Liver (tissue), 8 donors: ENCODE measurements at regions not wholly inside any gene's neighbourhood (a gene's known extent, or its start where the extent isn't known, plus 50 kb on each side); places are given as distances from the start of the nearest gene placed in this dataset.

ENCODE experiments used
- DNase-seq: peaks from one replicate; pipeline ENCODE4 v3.0.0-alpha.2; 2017; ENCODE audit warnings: low spot score
- H3K27ac ChIP-seq, 2 donors: one replicate each; pipeline ENCODE4 v1.7.0; 2013; ENCODE audit warnings: inconsistent platforms in 2 of 2, low read length in 2 of 2, control low read depth in 1 of 2, low read depth in 1 of 2, mild to moderate bottlenecking in 1 of 2
- H3K27me3 ChIP-seq, 4 donors: one replicate each; pipeline versions ENCODE4 v1.6.1 to v1.7.0; 2013; ENCODE audit warnings: low read length in 3 of 4, inconsistent platforms in 1 of 4, mild to moderate bottlenecking in 1 of 4, moderate library complexity in 1 of 4; ENCODE audit not compliant: control insufficient read depth in 4 of 4, insufficient read depth in 4 of 4
- H3K36me3 ChIP-seq, 4 donors: one replicate each; pipeline versions ENCODE4 v1.6.1 to v1.7.0; 2013; ENCODE audit warnings: low read length in 3 of 4, mild to moderate bottlenecking in 3 of 4, low read depth in 1 of 4, moderate library complexity in 1 of 4; ENCODE audit not compliant: control insufficient read depth in 4 of 4, insufficient read depth in 3 of 4
- H3K4me1 ChIP-seq, 4 donors: one replicate each; pipeline versions ENCODE4 v1.6.1 to v1.7.0; 2013; ENCODE audit warnings: low read length in 3 of 4, mild to moderate bottlenecking in 3 of 4, moderate library complexity in 1 of 4; ENCODE audit not compliant: control insufficient read depth in 4 of 4, insufficient read depth in 4 of 4
- H3K4me3 ChIP-seq, 3 donors: one replicate each; pipeline versions ENCODE4 v1.6.1 to v1.7.0; 2013; ENCODE audit warnings: low read length in 3 of 3, control low read depth in 1 of 3, low read depth in 1 of 3, mild to moderate bottlenecking in 1 of 3
- H3K9ac ChIP-seq, 2 donors: one replicate each; pipeline ENCODE4 v1.7.0; 2013; ENCODE audit warnings: low read length in 2 of 2, mild to moderate bottlenecking in 2 of 2, moderate library complexity in 2 of 2, control low read depth in 1 of 2, low read depth in 1 of 2
- H3K9me3 ChIP-seq, 4 donors: one replicate each; pipeline versions ENCODE4 v1.6.1 to v1.7.0; 2013; ENCODE audit warnings: low read length in 3 of 4; ENCODE audit not compliant: control insufficient read depth in 4 of 4
- EGR1 ChIP-seq, 2 donors: IDR thresholded peaks; 2 replicates each; pipeline ENCODE4 v1.6.1; 2016 to 2018; ENCODE audit warnings: antibody characterized with exemption in 2 of 2, low read depth in 2 of 2
- FOXA1 ChIP-seq: IDR thresholded peaks from 2 replicates; pipeline ENCODE4 v1.6.1; 2016; ENCODE audit warnings: antibody characterized with exemption
- FOXA2 ChIP-seq: IDR thresholded peaks from 2 replicates; pipeline ENCODE4 v1.6.1; 2016; ENCODE audit warnings: antibody characterized with exemption
- GABPA ChIP-seq, 2 donors: IDR thresholded peaks in 1 of 2; conservative IDR thresholded peaks in 1 of 2; 2 replicates each; pipeline ENCODE4 v1.6.1; 2016; ENCODE audit warnings: antibody characterized with exemption in 2 of 2, mild to moderate bottlenecking in 1 of 2, moderate library complexity in 1 of 2
- HNF4G ChIP-seq: IDR thresholded peaks from 2 replicates; pipeline ENCODE4 v1.6.1; 2016; ENCODE audit warnings: antibody characterized with exemption
- JUND ChIP-seq, 2 donors: IDR thresholded peaks; 2 replicates each; pipeline ENCODE4 v1.6.1; 2016; ENCODE audit warnings: antibody characterized with exemption in 2 of 2
- NR2F2 ChIP-seq: IDR thresholded peaks from 2 replicates; pipeline ENCODE4 v1.6.1; 2016; ENCODE audit warnings: antibody characterized with exemption
- RAD21 ChIP-seq, 2 donors: IDR thresholded peaks; 2 replicates each; pipeline ENCODE4 v1.6.1; 2016; ENCODE audit warnings: antibody characterized with exemption in 2 of 2, mild to moderate bottlenecking in 2 of 2
- RXRA ChIP-seq, 2 donors: IDR thresholded peaks; 2 replicates each; pipeline ENCODE4 v1.6.1; 2017 to 2018; ENCODE audit warnings: antibody characterized with exemption in 2 of 2, mild to moderate bottlenecking in 1 of 2
- SP1 ChIP-seq: IDR thresholded peaks from 2 replicates; pipeline ENCODE4 v1.6.1; 2018; ENCODE audit warnings: antibody characterized with exemption, mild to moderate bottlenecking
- TAF1 ChIP-seq: conservative IDR thresholded peaks from 2 replicates; pipeline ENCODE4 v1.6.1; 2016; ENCODE audit warnings: antibody characterized with exemption, mild to moderate bottlenecking
- YY1 ChIP-seq: IDR thresholded peaks from 2 replicates; pipeline ENCODE4 v1.6.1; 2016; ENCODE audit warnings: antibody characterized with exemption, mild to moderate bottlenecking
- WGBS: extraction: QIAGEN DNeasy Blood & Tissue Kit; methylation state at CpG from one replicate; pipeline ENCODE4 v1.1.7; 2013; 5-methylcytosine and 5-hydroxymethylcytosine counted together
- TF ChIP-seq, protein P1 (sequence below): IDR thresholded peaks from 2 replicates; pipeline ENCODE4 v1.6.1; 2016; ENCODE audit warnings: antibody characterized with exemption
- TF ChIP-seq, protein P2 (sequence below): fragments of 150-350 bp; IDR thresholded peaks from 2 replicates; pipeline ENCODE4 v1.5.1; 2017; ENCODE audit warnings: improper control_type of control experiment, low read depth, low read length; ENCODE audit not compliant: missing input control
- TF ChIP-seq, protein P3 (sequence below): IDR thresholded peaks from 2 replicates; pipeline ENCODE4 v1.6.1; 2016; ENCODE audit warnings: antibody characterized with exemption, mild to moderate bottlenecking
- TF ChIP-seq, protein P4 (sequence below): IDR thresholded peaks from 2 replicates; pipeline ENCODE4 v1.6.1; 2016; ENCODE audit warnings: antibody characterized with exemption
- TF ChIP-seq, protein P5 (sequence below): IDR thresholded peaks from 2 replicates; pipeline ENCODE4 v1.6.1; 2016; ENCODE audit warnings: antibody characterized with exemption
- donor health status: healthy.
- donor health status: healthy.
- donor health status: healthy.
- donor health status: healthy.
- donor health status: healthy.

DNA sequence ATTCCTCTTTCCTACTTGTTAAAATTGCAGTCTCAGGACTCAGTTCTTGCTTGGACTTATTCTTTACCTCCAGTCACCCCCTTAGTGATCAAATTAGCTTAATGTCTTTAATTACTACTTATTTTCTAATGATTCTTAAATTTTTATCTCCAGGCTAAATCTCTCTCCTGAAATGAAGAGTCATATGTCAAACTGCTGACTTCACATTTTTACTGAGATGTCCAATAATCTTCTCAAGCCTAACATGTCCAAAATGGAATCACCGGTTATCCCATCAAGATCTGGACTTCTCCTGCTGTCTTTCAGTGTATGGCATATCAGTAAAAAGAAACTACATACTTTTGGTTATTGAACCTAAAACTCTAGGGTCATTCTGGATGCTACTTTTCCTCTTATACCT, 332.3 kb upstream of the HTR2C start:
- TF ChIP-seq, protein P1, sequence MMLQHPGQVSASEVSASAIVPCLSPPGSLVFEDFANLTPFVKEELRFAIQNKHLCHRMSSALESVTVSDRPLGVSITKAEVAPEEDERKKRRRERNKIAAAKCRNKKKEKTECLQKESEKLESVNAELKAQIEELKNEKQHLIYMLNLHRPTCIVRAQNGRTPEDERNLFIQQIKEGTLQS, result no peak
- TF ChIP-seq YY1 (no peak), EGR1 (IDR thresholded peaks at IDR 0.05; ENCODE audit: low read depth in 2 of 2) (no peak), FOXA1 (no peak), TAF1 (no peak), NR2F2 (no peak), RXRA (IDR thresholded peaks at IDR 0.05) (no peak), JUND (IDR thresholded peaks at IDR 0.05) (no peak), HNF4G (no peak), FOXA2 (no peak)
- TF ChIP-seq, protein P2, sequence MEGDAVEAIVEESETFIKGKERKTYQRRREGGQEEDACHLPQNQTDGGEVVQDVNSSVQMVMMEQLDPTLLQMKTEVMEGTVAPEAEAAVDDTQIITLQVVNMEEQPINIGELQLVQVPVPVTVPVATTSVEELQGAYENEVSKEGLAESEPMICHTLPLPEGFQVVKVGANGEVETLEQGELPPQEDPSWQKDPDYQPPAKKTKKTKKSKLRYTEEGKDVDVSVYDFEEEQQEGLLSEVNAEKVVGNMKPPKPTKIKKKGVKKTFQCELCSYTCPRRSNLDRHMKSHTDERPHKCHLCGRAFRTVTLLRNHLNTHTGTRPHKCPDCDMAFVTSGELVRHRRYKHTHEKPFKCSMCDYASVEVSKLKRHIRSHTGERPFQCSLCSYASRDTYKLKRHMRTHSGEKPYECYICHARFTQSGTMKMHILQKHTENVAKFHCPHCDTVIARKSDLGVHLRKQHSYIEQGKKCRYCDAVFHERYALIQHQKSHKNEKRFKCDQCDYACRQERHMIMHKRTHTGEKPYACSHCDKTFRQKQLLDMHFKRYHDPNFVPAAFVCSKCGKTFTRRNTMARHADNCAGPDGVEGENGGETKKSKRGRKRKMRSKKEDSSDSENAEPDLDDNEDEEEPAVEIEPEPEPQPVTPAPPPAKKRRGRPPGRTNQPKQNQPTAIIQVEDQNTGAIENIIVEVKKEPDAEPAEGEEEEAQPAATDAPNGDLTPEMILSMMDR, result no peak
- TF ChIP-seq, protein P3, sequence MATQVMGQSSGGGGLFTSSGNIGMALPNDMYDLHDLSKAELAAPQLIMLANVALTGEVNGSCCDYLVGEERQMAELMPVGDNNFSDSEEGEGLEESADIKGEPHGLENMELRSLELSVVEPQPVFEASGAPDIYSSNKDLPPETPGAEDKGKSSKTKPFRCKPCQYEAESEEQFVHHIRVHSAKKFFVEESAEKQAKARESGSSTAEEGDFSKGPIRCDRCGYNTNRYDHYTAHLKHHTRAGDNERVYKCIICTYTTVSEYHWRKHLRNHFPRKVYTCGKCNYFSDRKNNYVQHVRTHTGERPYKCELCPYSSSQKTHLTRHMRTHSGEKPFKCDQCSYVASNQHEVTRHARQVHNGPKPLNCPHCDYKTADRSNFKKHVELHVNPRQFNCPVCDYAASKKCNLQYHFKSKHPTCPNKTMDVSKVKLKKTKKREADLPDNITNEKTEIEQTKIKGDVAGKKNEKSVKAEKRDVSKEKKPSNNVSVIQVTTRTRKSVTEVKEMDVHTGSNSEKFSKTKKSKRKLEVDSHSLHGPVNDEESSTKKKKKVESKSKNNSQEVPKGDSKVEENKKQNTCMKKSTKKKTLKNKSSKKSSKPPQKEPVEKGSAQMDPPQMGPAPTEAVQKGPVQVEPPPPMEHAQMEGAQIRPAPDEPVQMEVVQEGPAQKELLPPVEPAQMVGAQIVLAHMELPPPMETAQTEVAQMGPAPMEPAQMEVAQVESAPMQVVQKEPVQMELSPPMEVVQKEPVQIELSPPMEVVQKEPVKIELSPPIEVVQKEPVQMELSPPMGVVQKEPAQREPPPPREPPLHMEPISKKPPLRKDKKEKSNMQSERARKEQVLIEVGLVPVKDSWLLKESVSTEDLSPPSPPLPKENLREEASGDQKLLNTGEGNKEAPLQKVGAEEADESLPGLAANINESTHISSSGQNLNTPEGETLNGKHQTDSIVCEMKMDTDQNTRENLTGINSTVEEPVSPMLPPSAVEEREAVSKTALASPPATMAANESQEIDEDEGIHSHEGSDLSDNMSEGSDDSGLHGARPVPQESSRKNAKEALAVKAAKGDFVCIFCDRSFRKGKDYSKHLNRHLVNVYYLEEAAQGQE, result no peak
- TF ChIP-seq, protein P4, sequence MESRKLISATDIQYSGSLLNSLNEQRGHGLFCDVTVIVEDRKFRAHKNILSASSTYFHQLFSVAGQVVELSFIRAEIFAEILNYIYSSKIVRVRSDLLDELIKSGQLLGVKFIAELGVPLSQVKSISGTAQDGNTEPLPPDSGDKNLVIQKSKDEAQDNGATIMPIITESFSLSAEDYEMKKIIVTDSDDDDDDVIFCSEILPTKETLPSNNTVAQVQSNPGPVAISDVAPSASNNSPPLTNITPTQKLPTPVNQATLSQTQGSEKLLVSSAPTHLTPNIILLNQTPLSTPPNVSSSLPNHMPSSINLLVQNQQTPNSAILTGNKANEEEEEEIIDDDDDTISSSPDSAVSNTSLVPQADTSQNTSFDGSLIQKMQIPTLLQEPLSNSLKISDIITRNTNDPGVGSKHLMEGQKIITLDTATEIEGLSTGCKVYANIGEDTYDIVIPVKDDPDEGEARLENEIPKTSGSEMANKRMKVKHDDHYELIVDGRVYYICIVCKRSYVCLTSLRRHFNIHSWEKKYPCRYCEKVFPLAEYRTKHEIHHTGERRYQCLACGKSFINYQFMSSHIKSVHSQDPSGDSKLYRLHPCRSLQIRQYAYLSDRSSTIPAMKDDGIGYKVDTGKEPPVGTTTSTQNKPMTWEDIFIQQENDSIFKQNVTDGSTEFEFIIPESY, result no peak

DNA sequence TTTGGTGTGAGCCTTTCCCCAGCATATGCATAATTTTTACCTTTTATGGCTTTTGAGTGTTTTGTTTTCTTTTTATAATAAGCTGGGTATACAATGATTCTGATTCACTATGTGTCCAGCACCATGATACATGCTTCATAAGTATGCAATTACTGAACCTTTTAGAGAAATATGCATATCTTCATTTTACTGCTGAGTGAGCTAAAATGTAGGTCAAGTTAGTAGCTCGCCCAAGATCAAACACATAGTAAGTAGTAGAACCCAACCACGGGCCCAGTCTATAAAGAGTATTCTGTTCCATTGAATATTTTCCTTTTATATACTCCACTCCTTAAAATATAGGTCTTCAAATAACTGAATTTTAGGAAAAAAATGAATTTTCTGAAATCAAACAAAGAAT, 362.4 kb upstream of the HTR2C start:
- Histone ChIP-seq H3K4me1 (no peaks in the 10 kb centered on the region), H3K9ac (no peak overlapping the region), H3K36me3 (no peaks in the 10 kb centered on the region), H3K27ac (no peak overlapping the region), H3K9me3 (no peaks in the 10 kb centered on the region), H3K4me3 (no peak overlapping the region), H3K27me3 (no peaks in the 10 kb centered on the region)
- TF ChIP-seq FOXA1 (no peak), FOXA2 (no peak), HNF4G (no peak), RXRA (IDR thresholded peaks at IDR 0.05) (no peak), GABPA (IDR thresholded peaks at IDR 0.05 in 1 of 2, conservative IDR thresholded peaks at IDR 0.05 in 1 of 2) (no peak), SP1 (no peak), JUND (IDR thresholded peaks at IDR 0.05) (no peak), RAD21 (IDR thresholded peaks at IDR 0.05) (no peak), EGR1 (IDR thresholded peaks at IDR 0.05; ENCODE audit: low read depth in 2 of 2) (no peak), NR2F2 (no peak)
- TF ChIP-seq, protein P5, sequence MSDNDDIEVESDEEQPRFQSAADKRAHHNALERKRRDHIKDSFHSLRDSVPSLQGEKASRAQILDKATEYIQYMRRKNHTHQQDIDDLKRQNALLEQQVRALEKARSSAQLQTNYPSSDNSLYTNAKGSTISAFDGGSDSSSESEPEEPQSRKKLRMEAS, result no peak
- 76% methylated on average over 2 of the region's 2 CpGs for WGBS
- DNase-seq, result no peak

More for the DNA sequence above, 332.3 kb upstream of the HTR2C start:
- H3K9ac ChIP-seq, result no peak overlapping the region
- H3K36me3 ChIP-seq, result no peaks in the 10 kb centered on the region
- no peak overlapping the region for H3K27ac ChIP-seq
- no peaks in the 10 kb centered on the region for H3K9me3 ChIP-seq
- H3K4me1 ChIP-seq, result no peaks in the 10 kb centered on the region
- no peak overlapping the region for H3K4me3 ChIP-seq
- no peak for DNase-seq
- H3K27me3 ChIP-seq, result peaks cover 0 to 10% (median 0%) of the 10 kb centered on the region in 4 donors
- WGBS, result 90% methylated on average over 1 of the region's 1 CpG
